ENCODE measurements at regions not wholly inside any gene's neighbourhood (a gene's known extent, or its start where the extent isn't known, plus 50 kb on each side); places are given as distances from the start of the nearest gene placed in this dataset.

DNA sequence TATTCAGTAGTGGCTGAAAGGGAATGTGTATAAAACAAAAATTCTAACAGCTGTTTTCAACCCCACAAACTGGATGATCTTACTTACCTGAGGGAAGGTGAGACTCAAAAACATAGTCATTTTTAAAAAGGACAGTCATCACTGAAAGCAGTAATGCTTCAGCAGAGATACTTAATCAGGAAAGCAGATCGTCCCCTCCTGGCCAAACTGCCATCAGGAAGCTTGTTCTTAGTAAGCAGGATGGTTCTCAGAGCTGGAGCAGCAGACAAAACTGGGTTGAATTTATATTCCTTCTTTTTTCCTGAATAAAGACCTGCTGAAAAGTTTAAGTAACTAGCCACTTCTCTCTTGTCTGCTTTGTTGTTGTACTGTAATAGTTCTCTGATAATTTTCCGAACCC is 1156.5 kb downstream of the OLFM4 start:
- H3K9ac ChIP-seq (ENCODE audit: low read depth in 1 of 3, low read length in 3 of 3) = no peak overlapping the region
- H3K4me3 ChIP-seq (ENCODE audit: low read length in 3 of 3) = no peak overlapping the region
- no peaks in the 10 kb centered on the region for H3K4me1 ChIP-seq (ENCODE audit: control insufficient read depth in 3 of 3, insufficient read depth in 3 of 3, low read length in 3 of 3)
- no peaks in the 10 kb centered on the region for H3K27me3 ChIP-seq (ENCODE audit: control insufficient read depth in 3 of 3, insufficient read depth in 3 of 3, low read length in 3 of 3)
- no peaks in the 10 kb centered on the region for H3K9me3 ChIP-seq (ENCODE audit: control insufficient read depth in 3 of 3, low read length in 3 of 3)
- no peak overlapping the region for H3K27ac ChIP-seq (ENCODE audit: low read depth, low read length)
- no peaks in the 10 kb centered on the region for H3K36me3 ChIP-seq (ENCODE audit: control insufficient read depth in 3 of 3, insufficient read depth in 3 of 3, low read length in 3 of 3)

- H3K27ac ChIP-seq (ENCODE audit: low read depth, low read length) = no peak overlapping the region
- H3K4me1 ChIP-seq (ENCODE audit: control insufficient read depth in 3 of 3, insufficient read depth in 3 of 3, low read length in 3 of 3) = no peaks in the 10 kb centered on the region
- no peak overlapping the region for H3K4me3 ChIP-seq (ENCODE audit: low read length in 3 of 3)
- H3K9ac ChIP-seq (ENCODE audit: low read depth in 1 of 3, low read length in 3 of 3) = no peak overlapping the region
- no peaks in the 10 kb centered on the region for H3K36me3 ChIP-seq (ENCODE audit: control insufficient read depth in 3 of 3, insufficient read depth in 3 of 3, low read length in 3 of 3)
- no peaks in the 10 kb centered on the region for H3K9me3 ChIP-seq (ENCODE audit: control insufficient read depth in 3 of 3, low read length in 3 of 3)
- H3K27me3 ChIP-seq (ENCODE audit: control insufficient read depth in 3 of 3, insufficient read depth in 3 of 3, low read length in 3 of 3) = no peaks in the 10 kb centered on the region
These were observed 1157.2 kb downstream of the OLFM4 start for GRCh38 chr13:54185785-54186184.

DNA sequence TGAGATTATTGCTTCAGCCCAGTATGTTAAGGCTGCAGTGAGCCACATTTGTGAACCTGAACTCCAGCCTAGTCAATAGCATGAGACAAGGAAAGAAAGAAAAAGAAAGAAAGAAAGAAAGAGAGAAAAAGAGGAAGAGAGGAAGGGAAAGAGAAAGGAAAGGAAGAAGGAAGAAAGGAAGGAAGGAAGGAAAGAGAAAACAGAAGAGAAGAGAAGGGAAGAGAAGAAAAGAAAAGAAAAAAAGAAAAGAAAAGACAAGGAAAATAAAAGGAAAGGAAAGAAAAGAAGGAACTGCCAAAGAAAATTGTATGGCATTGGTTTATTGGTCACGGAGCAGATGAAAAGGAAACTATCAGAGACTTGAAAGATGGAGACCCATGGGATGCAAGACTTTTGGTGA is 1158.8 kb downstream of the OLFM4 start:
- Histone ChIP-seq H3K9me3 (ENCODE audit: control insufficient read depth in 3 of 3, low read length in 3 of 3) (no peaks in the 10 kb centered on the region), H3K4me3 (ENCODE audit: low read length in 3 of 3) (no peak overlapping the region), H3K4me1 (ENCODE audit: control insufficient read depth in 3 of 3, insufficient read depth in 3 of 3, low read length in 3 of 3) (no peaks in the 10 kb centered on the region), H3K9ac (ENCODE audit: low read depth in 1 of 3, low read length in 3 of 3) (no peak overlapping the region), H3K27ac (ENCODE audit: low read depth, low read length) (no peak overlapping the region), H3K27me3 (ENCODE audit: control insufficient read depth in 3 of 3, insufficient read depth in 3 of 3, low read length in 3 of 3) (no peaks in the 10 kb centered on the region), H3K36me3 (ENCODE audit: control insufficient read depth in 3 of 3, insufficient read depth in 3 of 3, low read length in 3 of 3) (no peaks in the 10 kb centered on the region)

DNA sequence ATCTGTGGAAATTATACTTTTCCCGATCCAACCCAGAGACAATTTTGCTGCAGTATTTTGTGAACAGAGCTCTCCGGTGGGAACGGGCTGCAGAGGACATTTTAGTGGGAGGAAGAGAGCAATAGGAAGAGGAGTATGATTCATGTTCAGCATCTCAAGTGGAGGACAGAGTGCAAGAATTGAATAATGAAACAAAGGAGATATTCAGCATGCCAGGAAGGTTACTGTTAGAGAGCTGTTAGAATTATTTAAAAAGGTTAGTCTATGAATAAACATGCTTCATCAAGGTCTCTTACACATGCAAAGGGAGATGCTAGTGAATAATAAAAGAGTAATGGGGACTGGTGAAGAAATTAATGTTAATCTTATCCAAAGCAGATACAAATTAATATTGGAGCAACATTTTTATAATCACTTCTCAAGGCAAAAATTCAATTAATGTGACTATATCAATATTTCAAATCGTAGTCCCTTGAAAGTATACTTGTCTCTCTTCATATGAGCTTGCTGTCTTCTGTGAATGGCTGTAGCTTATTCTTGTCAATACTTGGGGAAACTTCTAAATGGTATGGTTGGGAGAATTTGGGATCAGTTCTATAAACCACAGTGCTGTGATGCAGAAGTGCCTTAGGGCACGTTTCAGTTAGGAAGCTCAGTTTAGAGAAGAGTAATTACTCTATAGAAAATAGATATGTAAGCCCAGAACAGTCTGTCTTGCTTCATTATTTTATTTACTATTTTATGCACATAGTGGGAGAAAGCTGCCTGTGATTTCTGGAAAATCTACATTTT is 1165.8 kb downstream of the OLFM4 start:
- no peak overlapping the region for H3K27ac ChIP-seq (ENCODE audit: low read depth, low read length)
- H3K36me3 ChIP-seq (ENCODE audit: control insufficient read depth in 3 of 3, insufficient read depth in 3 of 3, low read length in 3 of 3) = no peaks in the 10 kb centered on the region
- no peak overlapping the region for H3K9ac ChIP-seq (ENCODE audit: low read depth in 1 of 3, low read length in 3 of 3)
- no peak overlapping the region for H3K4me3 ChIP-seq (ENCODE audit: low read length in 3 of 3)
- no peaks in the 10 kb centered on the region for H3K27me3 ChIP-seq (ENCODE audit: control insufficient read depth in 3 of 3, insufficient read depth in 3 of 3, low read length in 3 of 3)
- no peaks in the 10 kb centered on the region for H3K4me1 ChIP-seq (ENCODE audit: control insufficient read depth in 3 of 3, insufficient read depth in 3 of 3, low read length in 3 of 3)
- H3K9me3 ChIP-seq (ENCODE audit: control insufficient read depth in 3 of 3, low read length in 3 of 3) = no peaks in the 10 kb centered on the region

DNA sequence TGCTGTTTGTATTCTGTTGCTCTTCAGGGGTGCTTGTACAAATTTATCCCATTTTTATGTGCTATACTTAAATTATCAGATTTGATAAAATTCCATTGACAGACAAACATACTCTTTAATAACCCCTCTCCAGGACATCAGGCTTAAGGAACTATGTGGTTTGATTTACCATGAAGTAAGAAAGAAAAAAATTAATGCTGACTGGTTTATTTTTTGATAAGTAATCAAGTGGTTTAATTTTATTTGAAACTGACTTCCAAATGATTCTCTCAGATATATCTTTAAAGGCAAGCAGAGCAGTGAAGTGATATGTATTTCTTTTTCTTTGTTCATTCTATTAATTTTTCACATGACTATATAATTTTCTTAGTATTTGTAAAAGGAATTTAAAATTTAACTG is 1168.1 kb downstream of the OLFM4 start:
- Histone ChIP-seq H3K27me3 (ENCODE audit: control insufficient read depth in 3 of 3, insufficient read depth in 3 of 3, low read length in 3 of 3) (no peaks in the 10 kb centered on the region), H3K9ac (ENCODE audit: low read depth in 1 of 3, low read length in 3 of 3) (no peak overlapping the region), H3K36me3 (ENCODE audit: control insufficient read depth in 3 of 3, insufficient read depth in 3 of 3, low read length in 3 of 3) (no peaks in the 10 kb centered on the region), H3K4me3 (ENCODE audit: low read length in 3 of 3) (no peak overlapping the region), H3K9me3 (ENCODE audit: control insufficient read depth in 3 of 3, low read length in 3 of 3) (no peaks in the 10 kb centered on the region), H3K27ac (ENCODE audit: low read depth, low read length) (no peak overlapping the region), H3K4me1 (ENCODE audit: control insufficient read depth in 3 of 3, insufficient read depth in 3 of 3, low read length in 3 of 3) (no peaks in the 10 kb centered on the region)

DNA sequence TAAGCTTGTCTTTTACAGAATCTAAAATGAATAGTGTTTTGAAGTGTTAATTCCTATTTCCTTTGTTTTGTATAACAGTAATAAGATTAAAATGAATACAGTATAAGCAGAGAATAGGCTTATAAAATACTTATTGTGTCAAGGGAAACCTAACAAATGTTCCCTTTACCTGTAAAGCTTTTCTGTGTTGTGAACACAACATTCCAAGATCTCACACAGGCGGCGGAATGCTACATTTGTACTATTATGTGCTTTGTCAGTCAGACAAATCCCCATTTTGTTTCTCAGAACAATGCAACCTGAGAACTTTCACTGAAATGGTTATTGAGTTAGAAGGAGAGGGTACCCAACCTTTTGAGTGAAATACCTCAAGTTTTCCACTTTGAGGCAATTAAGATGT is 1170.3 kb downstream of the OLFM4 start:
- Histone ChIP-seq H3K27ac (ENCODE audit: low read depth, low read length) (no peak overlapping the region), H3K9ac (ENCODE audit: low read depth in 1 of 3, low read length in 3 of 3) (no peak overlapping the region), H3K36me3 (ENCODE audit: control insufficient read depth in 3 of 3, insufficient read depth in 3 of 3, low read length in 3 of 3) (no peaks in the 10 kb centered on the region), H3K27me3 (ENCODE audit: control insufficient read depth in 3 of 3, insufficient read depth in 3 of 3, low read length in 3 of 3) (no peaks in the 10 kb centered on the region), H3K4me3 (ENCODE audit: low read length in 3 of 3) (no peak overlapping the region), H3K4me1 (ENCODE audit: control insufficient read depth in 3 of 3, insufficient read depth in 3 of 3, low read length in 3 of 3) (no peaks in the 10 kb centered on the region), H3K9me3 (ENCODE audit: control insufficient read depth in 3 of 3, low read length in 3 of 3) (no peaks in the 10 kb centered on the region)

- no peaks in the 10 kb centered on the region for H3K4me1 ChIP-seq (ENCODE audit: control insufficient read depth in 3 of 3, insufficient read depth in 3 of 3, low read length in 3 of 3)
- H3K36me3 ChIP-seq (ENCODE audit: control insufficient read depth in 3 of 3, insufficient read depth in 3 of 3, low read length in 3 of 3) = no peaks in the 10 kb centered on the region
- H3K4me3 ChIP-seq (ENCODE audit: low read length in 3 of 3) = no peak overlapping the region
- H3K9ac ChIP-seq (ENCODE audit: low read depth in 1 of 3, low read length in 3 of 3) = no peak overlapping the region
- H3K27me3 ChIP-seq (ENCODE audit: control insufficient read depth in 3 of 3, insufficient read depth in 3 of 3, low read length in 3 of 3) = no peaks in the 10 kb centered on the region
- no peak overlapping the region for H3K27ac ChIP-seq (ENCODE audit: low read depth, low read length)
- H3K9me3 ChIP-seq (ENCODE audit: control insufficient read depth in 3 of 3, low read length in 3 of 3) = no peaks in the 10 kb centered on the region
These were observed 1178.0 kb downstream of the OLFM4 start for GRCh38 chr13:54206626-54207025.

DNA sequence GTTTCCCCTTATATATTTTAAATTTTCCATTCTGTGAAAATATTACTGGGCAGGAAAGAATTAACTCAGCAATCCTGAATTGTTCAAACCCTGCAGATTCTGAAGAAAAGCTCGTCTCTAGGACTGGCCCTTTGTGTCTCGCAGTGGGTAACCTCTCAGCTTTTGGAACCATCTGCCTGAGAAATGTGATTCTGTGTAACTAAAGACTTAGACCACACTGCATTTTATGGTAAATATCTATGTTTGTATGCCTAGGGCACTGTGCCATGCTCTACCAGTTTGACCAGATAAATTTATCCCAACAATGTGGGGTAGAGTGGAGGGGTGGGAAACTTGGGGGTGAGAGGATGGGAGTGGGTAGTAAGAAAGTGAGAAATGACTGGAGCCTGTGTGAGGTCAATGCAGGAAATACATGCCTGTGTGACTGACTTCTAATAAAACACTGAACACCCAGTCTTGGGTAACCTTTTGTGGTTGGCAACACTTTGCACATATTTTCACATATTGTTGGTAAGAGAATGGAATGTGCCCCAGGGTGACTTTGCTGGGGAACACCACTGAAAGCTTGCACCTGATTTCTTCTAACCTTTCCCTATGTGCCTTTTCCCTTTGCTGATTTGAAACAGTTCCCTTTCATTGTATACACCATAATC is 1181.9 kb downstream of the OLFM4 start:
- peaks cover 0 to 5% (median 0%) of the 10 kb centered on the region in 3 donors for H3K9me3 ChIP-seq (ENCODE audit: control insufficient read depth in 3 of 3, low read length in 3 of 3)
- no peak overlapping the region for H3K27ac ChIP-seq (ENCODE audit: low read depth, low read length)
- H3K4me3 ChIP-seq (ENCODE audit: low read length in 3 of 3) = no peak overlapping the region
- no peak overlapping the region for H3K9ac ChIP-seq (ENCODE audit: low read depth in 1 of 3, low read length in 3 of 3)
- no peaks in the 10 kb centered on the region for H3K36me3 ChIP-seq (ENCODE audit: control insufficient read depth in 3 of 3, insufficient read depth in 3 of 3, low read length in 3 of 3)
- H3K4me1 ChIP-seq (ENCODE audit: control insufficient read depth in 3 of 3, insufficient read depth in 3 of 3, low read length in 3 of 3) = no peaks in the 10 kb centered on the region
- no peaks in the 10 kb centered on the region for H3K27me3 ChIP-seq (ENCODE audit: control insufficient read depth in 3 of 3, insufficient read depth in 3 of 3, low read length in 3 of 3)

DNA sequence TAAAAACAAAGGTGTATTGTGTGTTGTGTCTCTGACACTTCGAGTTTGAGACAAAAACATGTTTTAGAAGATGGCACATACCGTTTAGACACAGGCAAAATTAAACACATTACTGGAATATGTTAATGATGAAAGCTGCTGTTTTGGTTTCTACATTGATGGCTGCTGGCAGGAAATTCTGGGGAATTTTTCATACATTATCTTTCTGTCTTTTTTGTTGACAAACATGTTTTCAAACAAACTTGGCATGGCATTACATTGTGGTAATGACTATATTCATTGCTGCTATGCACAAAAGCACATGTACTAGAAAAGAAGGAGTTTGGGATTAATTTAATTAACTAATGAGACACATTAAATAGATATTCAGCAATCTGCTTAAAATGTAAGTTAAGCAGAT is 1187.6 kb downstream of the OLFM4 start:
- no peak overlapping the region for H3K9ac ChIP-seq (ENCODE audit: low read depth in 1 of 3, low read length in 3 of 3)
- no peaks in the 10 kb centered on the region for H3K27me3 ChIP-seq (ENCODE audit: control insufficient read depth in 3 of 3, insufficient read depth in 3 of 3, low read length in 3 of 3)
- no peak overlapping the region for H3K27ac ChIP-seq (ENCODE audit: low read depth, low read length)
- H3K4me3 ChIP-seq (ENCODE audit: low read length in 3 of 3) = no peak overlapping the region
- no peaks in the 10 kb centered on the region for H3K4me1 ChIP-seq (ENCODE audit: control insufficient read depth in 3 of 3, insufficient read depth in 3 of 3, low read length in 3 of 3)
- peaks cover 0 to 5% (median 0%) of the 10 kb centered on the region in 3 donors for H3K9me3 ChIP-seq (ENCODE audit: control insufficient read depth in 3 of 3, low read length in 3 of 3)
- no peaks in the 10 kb centered on the region for H3K36me3 ChIP-seq (ENCODE audit: control insufficient read depth in 3 of 3, insufficient read depth in 3 of 3, low read length in 3 of 3)

DNA sequence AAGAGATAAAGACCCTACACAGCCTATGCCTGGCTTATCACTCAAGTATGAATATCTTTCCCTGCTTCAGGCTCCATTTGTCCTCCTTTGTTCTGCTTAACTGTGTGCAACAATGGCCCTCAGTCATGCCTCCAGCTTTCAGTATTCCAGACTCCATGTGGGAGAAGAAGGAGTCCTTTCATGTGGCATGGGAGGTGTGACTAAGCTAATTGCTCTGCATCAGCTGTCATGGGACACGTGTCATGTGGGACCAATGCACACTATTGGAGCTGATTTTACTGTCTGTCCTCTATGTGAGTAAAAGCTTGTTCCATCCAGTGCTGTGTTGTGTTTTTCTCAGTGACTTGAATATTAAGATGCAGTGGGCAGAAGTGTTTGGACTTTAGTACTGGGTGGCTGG is 1198.3 kb downstream of the OLFM4 start:
- Histone ChIP-seq H3K36me3 (ENCODE audit: control insufficient read depth in 3 of 3, insufficient read depth in 3 of 3, low read length in 3 of 3) (no peaks in the 10 kb centered on the region), H3K4me3 (ENCODE audit: low read length in 3 of 3) (no peak overlapping the region), H3K27me3 (ENCODE audit: control insufficient read depth in 3 of 3, insufficient read depth in 3 of 3, low read length in 3 of 3) (no peaks in the 10 kb centered on the region), H3K9ac (ENCODE audit: low read depth in 1 of 3, low read length in 3 of 3) (no peak overlapping the region), H3K27ac (ENCODE audit: low read depth, low read length) (no peak overlapping the region), H3K4me1 (ENCODE audit: control insufficient read depth in 3 of 3, insufficient read depth in 3 of 3, low read length in 3 of 3) (no peaks in the 10 kb centered on the region), H3K9me3 (ENCODE audit: control insufficient read depth in 3 of 3, low read length in 3 of 3) (peaks cover 0 to 4% (median 0%) of the 10 kb centered on the region in 3 donors)

Measured in skeletal muscle tissue (tissue), 3 donors.